Mucosa of gallbladder (tissue), 1 donor: ENCODE measurements at regions not wholly inside any gene's neighbourhood (a gene's known extent, or its start where the extent isn't known, plus 50 kb on each side); places are given as distances from the start of the nearest gene placed in this dataset.
"Not testable (repeated sequence)": the region's sequence is repeated elsewhere in the genome, so short reads cannot be mapped to it uniquely, and the experiment has no call there.

Experiments
- DNase-seq: peaks from one replicate; pipeline ENCODE4 v3.0.0-alpha.2; 2020; ENCODE audit warnings: low spot score
- donor health status: DM: no; HTN: no; CAD: no.

- DNase-seq: no peak
Measured at GRCh38 chr4:44978020-44978419, 251.7 kb upstream of the GNPDA2 start.

- no peak for DNase-seq
Measured at GRCh38 chr4:44965435-44966095, 239.2 kb upstream of the GNPDA2 start.

GRCh38 chr4:44964086-44964485 lies 237.7 kb upstream of the GNPDA2 start:
- DNase-seq: not testable (repeated sequence)

GRCh38 chr4:44961001-44961755 lies 234.8 kb upstream of the GNPDA2 start:
- DNase-seq: no peak

GRCh38 chr4:44931720-44932119 lies 205.4 kb upstream of the GNPDA2 start:
- DNase-seq: no peak

- no peak for DNase-seq
Measured at GRCh38 chr4:44928785-44929184, 202.4 kb upstream of the GNPDA2 start.

- DNase-seq: no peak
Measured at GRCh38 chr4:44927399-44928380, 201.3 kb upstream of the GNPDA2 start.

GRCh38 chr4:44916411-44916810 lies 190.1 kb upstream of the GNPDA2 start:
- DNase-seq: no peak

- no peak for DNase-seq
Measured at GRCh38 chr4:44914748-44915147, 188.4 kb upstream of the GNPDA2 start.

- DNase-seq: no peak
Measured at GRCh38 chr4:44914223-44914622, 187.9 kb upstream of the GNPDA2 start.

- DNase-seq: no peak
Measured at GRCh38 chr4:44912980-44913379, 186.6 kb upstream of the GNPDA2 start.

- DNase-seq: no peak
Measured at GRCh38 chr4:44908565-44908964, 182.2 kb upstream of the GNPDA2 start.

- DNase-seq: no peak
Measured at GRCh38 chr4:44872246-44872645, 145.9 kb upstream of the GNPDA2 start.

GRCh38 chr4:44871133-44871532 lies 144.8 kb upstream of the GNPDA2 start:
- DNase-seq: no peak

GRCh38 chr4:44869985-44870384 lies 143.6 kb upstream of the GNPDA2 start:
- DNase-seq: no peak

GRCh38 chr4:44869222-44869882 lies 143.0 kb upstream of the GNPDA2 start:
- no peak for DNase-seq

- DNase-seq: no peak
Measured at GRCh38 chr4:44861756-44862155, 135.4 kb upstream of the GNPDA2 start.

- DNase-seq: no peak
Measured at GRCh38 chr4:44859477-44859876, 133.1 kb upstream of the GNPDA2 start.

- DNase-seq: no peak
Measured at GRCh38 chr4:44848466-44848865, 122.1 kb upstream of the GNPDA2 start.

- DNase-seq: no peak
Measured at GRCh38 chr4:44845993-44846392, 119.6 kb upstream of the GNPDA2 start.

- no peak for DNase-seq
Measured at GRCh38 chr4:44845309-44845708, 119.0 kb upstream of the GNPDA2 start.

- no peak for DNase-seq
Measured at GRCh38 chr4:44842531-44842930, 116.2 kb upstream of the GNPDA2 start.
